Chondrocyte (in vitro differentiated cells): ENCODE measurements at regions not wholly inside any gene's neighbourhood (a gene's known extent, or its start where the extent isn't known, plus 50 kb on each side); places are given as distances from the start of the nearest gene placed in this dataset.
"Not testable (repeated sequence)": the region's sequence is repeated elsewhere in the genome, so short reads cannot be mapped to it uniquely, and the experiment has no call there.

ENCODE experiments used
- DNase-seq: peaks from one replicate; pipeline ENCODE4 v3.0.0; 2021; ENCODE audit warnings: mixed read lengths, low spot score
- H3K27ac Mint-ChIP-seq: one replicate; pipeline ENCODE4 v1.8.0; 2021; ENCODE audit warnings: mild to moderate bottlenecking, moderate library complexity, mixed read lengths; ENCODE audit not compliant: unreplicated experiment
- H3K27me3 Mint-ChIP-seq: 2 replicates; pipeline ENCODE4 v1.8.0; 2021; ENCODE audit warnings: low read depth, mixed read lengths
- H3K36me3 Mint-ChIP-seq: 2 replicates; pipeline ENCODE4 v1.8.0; 2021; ENCODE audit warnings: low read depth, mixed read lengths
- H3K4me1 Mint-ChIP-seq: 2 replicates; pipeline ENCODE4 v1.8.0; 2021; ENCODE audit warnings: low read depth, mild to moderate bottlenecking, mixed read lengths
- H3K4me3 Mint-ChIP-seq: one replicate; pipeline ENCODE4 v1.8.0; 2021; ENCODE audit warnings: mild to moderate bottlenecking, moderate library complexity, mixed read lengths; ENCODE audit not compliant: unreplicated experiment
- H3K9me3 Mint-ChIP-seq: 2 replicates; pipeline ENCODE4 v1.8.0; 2021; ENCODE audit warnings: low read depth, mixed read lengths
- CTCF ChIP-seq: fragments of 200-600 bp; sonication (generic); IDR thresholded peaks from 2 replicates; pipeline ENCODE4 v1.5.0; 2021; ENCODE audit warnings: antibody characterized with exemption, mild to moderate bottlenecking, moderate library complexity

GRCh38 chr3:176262071-176262470 lies 935.2 kb downstream of the TBL1XR1 start:
- no peak for DNase-seq
- Mint-ChIP-seq H3K9me3 (peaks cover 33% of the 10 kb centered on the region), H3K36me3 (peaks cover 5% of the 10 kb centered on the region), H3K4me1 (no peaks in the 10 kb centered on the region), H3K4me3 (no peak overlapping the region), H3K27ac (no peak overlapping the region), H3K27me3 (no peaks in the 10 kb centered on the region)
- no peak for TF ChIP-seq CTCF

DNA sequence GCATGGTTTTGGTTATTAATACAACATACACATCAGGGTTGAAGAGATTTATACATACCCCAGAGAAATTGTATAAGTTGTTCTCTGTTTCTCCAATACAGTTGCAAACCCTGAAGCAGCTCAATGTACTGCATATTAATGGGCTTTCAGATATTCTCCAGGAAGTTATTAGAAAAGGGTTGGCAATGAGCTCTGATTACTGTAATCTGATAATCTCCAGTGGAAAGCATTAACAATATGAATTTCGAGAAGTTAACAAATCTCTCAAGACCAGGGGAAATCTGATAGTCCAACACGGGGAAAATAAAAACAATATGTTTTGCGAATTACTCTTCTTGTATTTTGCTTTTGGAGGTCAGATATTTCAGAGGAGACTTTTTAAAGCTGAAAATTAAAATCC lies 950.1 kb downstream of the TBL1XR1 start:
- no peak for DNase-seq
- Mint-ChIP-seq H3K36me3 (no peaks in the 10 kb centered on the region), H3K27ac (no peak overlapping the region), H3K27me3 (peaks cover 3% of the 10 kb centered on the region), H3K4me1 (no peaks in the 10 kb centered on the region), H3K9me3 (peaks cover 6% of the 10 kb centered on the region), H3K4me3 (no peak overlapping the region)
- TF ChIP-seq CTCF: no peak

DNA sequence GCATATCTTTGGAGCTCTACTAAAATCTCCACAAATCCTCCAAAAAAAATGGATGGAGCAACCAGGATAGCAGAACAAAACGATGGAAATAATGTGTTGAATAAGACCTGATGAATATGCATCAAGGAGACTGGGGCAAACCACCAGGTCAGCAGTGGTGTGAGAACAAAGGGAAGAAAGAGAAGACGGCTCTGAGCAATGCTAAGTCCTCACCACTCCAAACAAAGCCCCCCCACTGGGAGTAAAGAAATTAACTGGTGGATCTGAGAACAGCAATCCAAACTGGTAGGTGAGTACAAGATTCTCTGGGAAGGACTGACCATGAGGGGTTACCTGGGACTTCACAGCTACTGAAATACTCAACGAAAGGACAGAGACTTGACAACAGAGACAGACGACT lies 977.3 kb downstream of the TBL1XR1 start:
- Mint-ChIP-seq H3K27me3 (no peaks in the 10 kb centered on the region), H3K36me3 (no peaks in the 10 kb centered on the region), H3K4me3 (no peak overlapping the region), H3K4me1 (no peaks in the 10 kb centered on the region), H3K27ac (no peak overlapping the region), H3K9me3 (no peaks in the 10 kb centered on the region)
- DNase-seq: no peak
- TF ChIP-seq CTCF: no peak

DNA sequence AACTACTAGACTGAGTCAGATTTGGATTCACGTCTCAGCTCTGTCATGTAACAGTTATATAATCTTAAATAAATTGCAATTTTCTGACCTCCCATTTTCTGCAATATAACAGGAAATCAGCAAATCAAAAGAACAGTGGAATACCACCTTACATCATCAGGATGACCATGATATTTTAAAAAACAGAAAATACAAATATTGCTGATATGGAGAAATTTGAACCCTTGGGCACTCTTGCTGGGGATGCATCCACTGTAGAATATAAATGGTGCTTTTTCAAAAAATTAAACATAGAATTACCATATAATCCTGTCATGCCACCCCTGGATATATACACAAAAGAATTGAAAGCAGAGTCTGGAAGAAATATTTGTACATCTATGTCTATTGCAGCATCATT lies 982.5 kb downstream of the TBL1XR1 start:
- no peak overlapping the region for H3K27ac Mint-ChIP-seq
- DNase-seq: no peak
- no peak overlapping the region for H3K4me3 Mint-ChIP-seq
- H3K36me3 Mint-ChIP-seq: peaks cover 2% of the 10 kb centered on the region
- H3K27me3 Mint-ChIP-seq: no peaks in the 10 kb centered on the region
- H3K9me3 Mint-ChIP-seq: no peaks in the 10 kb centered on the region
- TF ChIP-seq CTCF: no peak
- H3K4me1 Mint-ChIP-seq: no peaks in the 10 kb centered on the region

- H3K4me1 Mint-ChIP-seq, DNase-seq, H3K4me3 Mint-ChIP-seq, H3K27ac Mint-ChIP-seq, H3K27me3 Mint-ChIP-seq, H3K9me3 Mint-ChIP-seq, H3K36me3 Mint-ChIP-seq: not testable (repeated sequence)
Observed at GRCh38 chr3:176213314-176213713, 984.0 kb downstream of the TBL1XR1 start.

DNA sequence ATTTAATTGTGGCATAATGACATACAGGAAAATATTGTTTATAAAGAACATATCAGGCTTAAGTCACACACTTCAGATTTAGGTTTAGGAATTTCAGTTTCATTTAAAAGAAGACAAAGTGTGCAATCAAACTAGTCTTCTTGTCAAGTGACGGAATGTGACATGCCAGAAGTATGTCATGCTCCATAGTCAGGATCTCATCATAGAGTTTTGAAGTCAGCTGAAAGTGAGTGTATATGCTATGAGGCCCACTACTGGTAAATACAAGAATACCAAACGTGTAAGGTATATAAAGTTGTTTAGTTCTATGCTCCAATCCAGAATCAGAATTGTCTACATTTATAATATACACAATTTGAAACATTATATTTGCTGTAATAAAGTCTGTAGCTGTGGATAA lies 988.4 kb downstream of the TBL1XR1 start:
- peaks cover 2% of the 10 kb centered on the region for H3K36me3 Mint-ChIP-seq
- H3K4me3 Mint-ChIP-seq: no peak overlapping the region
- H3K4me1 Mint-ChIP-seq: no peaks in the 10 kb centered on the region
- peak; percentile 31 for TF ChIP-seq CTCF
- H3K27ac Mint-ChIP-seq: no peak overlapping the region
- DNase-seq: no peak
- no peaks in the 10 kb centered on the region for H3K27me3 Mint-ChIP-seq
- no peaks in the 10 kb centered on the region for H3K9me3 Mint-ChIP-seq
